ENCODE measurements at regions not wholly inside any gene's neighbourhood (a gene's known extent, or its start where the extent isn't known, plus 50 kb on each side); places are given as distances from the start of the nearest gene placed in this dataset.

DNA sequence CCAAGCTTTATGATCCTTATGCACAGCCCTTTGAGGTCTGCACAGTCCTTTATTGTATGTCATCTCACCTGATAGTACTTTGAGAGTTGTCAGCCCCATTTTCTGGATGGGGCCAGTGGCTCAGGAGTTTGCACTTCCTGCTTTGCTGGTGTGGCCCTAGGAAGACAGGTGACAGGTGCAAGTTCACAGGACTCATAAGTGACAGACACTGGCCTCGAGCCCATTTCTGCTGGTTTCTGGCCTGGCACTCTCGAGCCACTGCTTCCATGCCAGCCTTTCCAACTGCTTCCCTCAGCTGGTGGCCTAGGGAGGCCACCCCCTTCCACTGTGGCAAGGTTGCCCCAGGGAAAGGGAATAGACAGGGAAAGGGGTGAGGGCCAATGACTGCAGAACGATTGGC is 84.4 kb upstream of the CCL1 start:
- TF ChIP-seq POLR2A (IDR thresholded peaks at IDR 0.05; ENCODE audit: low read length) (no peak), GATA1 (IDR thresholded peaks at IDR 0.05; ENCODE audit: low read depth, low read length) (no peak)
